ENCODE measurements at regions not wholly inside any gene's neighbourhood (a gene's known extent, or its start where the extent isn't known, plus 50 kb on each side); places are given as distances from the start of the nearest gene placed in this dataset.
"Not testable (repeated sequence)": the region's sequence is repeated elsewhere in the genome, so short reads cannot be mapped to it uniquely, and the experiment has no call there.

DNA sequence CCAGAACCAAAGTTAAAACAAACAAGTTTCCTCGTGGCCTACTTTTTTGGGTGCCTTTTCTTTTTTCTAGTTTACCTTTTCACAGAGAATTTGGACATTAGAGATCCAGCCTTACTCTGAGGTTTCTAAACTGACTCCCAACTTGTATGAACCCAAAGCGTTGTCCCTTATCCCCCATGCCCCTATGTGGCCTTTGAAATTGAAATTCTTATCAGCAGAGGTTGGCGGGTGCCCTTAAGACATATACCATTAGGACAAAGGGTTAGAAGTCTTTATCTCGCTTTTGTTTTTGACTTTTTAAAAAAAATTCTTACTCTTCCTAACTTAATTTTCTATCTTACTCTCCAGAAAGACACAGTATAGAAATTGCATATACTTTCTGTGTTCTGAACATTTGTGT is 76.3 kb upstream of the C7orf33 start:
- H3K27ac Mint-ChIP-seq, result no peak overlapping the region
- TF ChIP-seq, protein P1, sequence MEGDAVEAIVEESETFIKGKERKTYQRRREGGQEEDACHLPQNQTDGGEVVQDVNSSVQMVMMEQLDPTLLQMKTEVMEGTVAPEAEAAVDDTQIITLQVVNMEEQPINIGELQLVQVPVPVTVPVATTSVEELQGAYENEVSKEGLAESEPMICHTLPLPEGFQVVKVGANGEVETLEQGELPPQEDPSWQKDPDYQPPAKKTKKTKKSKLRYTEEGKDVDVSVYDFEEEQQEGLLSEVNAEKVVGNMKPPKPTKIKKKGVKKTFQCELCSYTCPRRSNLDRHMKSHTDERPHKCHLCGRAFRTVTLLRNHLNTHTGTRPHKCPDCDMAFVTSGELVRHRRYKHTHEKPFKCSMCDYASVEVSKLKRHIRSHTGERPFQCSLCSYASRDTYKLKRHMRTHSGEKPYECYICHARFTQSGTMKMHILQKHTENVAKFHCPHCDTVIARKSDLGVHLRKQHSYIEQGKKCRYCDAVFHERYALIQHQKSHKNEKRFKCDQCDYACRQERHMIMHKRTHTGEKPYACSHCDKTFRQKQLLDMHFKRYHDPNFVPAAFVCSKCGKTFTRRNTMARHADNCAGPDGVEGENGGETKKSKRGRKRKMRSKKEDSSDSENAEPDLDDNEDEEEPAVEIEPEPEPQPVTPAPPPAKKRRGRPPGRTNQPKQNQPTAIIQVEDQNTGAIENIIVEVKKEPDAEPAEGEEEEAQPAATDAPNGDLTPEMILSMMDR (IDR thresholded peaks at IDR 0.05; ENCODE audit: unreplicated experiment), result no peak
- no peaks in the 10 kb centered on the region for H3K27me3 Mint-ChIP-seq
- no peak overlapping the region for H3K4me3 Mint-ChIP-seq (ENCODE audit: low read depth)
- H3K9me3 Mint-ChIP-seq (ENCODE audit: low read depth), result peaks cover 5% of the 10 kb centered on the region
- no peaks in the 10 kb centered on the region for H3K4me1 Mint-ChIP-seq (ENCODE audit: low read depth)
- DNase-seq (ENCODE audit: low spot score, unreplicated experiment), result no peak
- H3K36me3 Mint-ChIP-seq (ENCODE audit: insufficient read depth), result no peaks in the 10 kb centered on the region

DNA sequence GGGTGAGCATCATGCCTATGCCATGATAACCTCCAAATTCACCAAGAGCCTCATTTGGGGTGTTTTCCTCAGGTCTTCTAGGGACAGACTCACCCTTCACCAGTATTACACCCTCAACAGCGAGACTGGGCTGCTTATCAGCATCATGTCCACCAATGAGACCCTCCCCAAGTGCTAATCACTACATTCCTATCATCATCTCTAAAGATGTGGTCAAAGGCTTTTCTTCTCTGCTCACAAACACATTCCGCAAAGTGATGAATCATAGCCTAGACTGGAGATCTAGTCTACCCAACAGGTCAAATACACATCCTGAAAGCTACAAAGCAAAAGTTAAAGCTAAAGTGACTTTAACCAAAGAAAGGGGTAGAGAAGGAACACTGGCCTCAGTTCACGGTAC is 75.3 kb upstream of the C7orf33 start:
- no peaks in the 10 kb centered on the region for H3K27me3 Mint-ChIP-seq
- H3K9me3 Mint-ChIP-seq (ENCODE audit: low read depth), result peaks cover 5% of the 10 kb centered on the region
- H3K4me1 Mint-ChIP-seq (ENCODE audit: low read depth), result no peaks in the 10 kb centered on the region
- H3K36me3 Mint-ChIP-seq (ENCODE audit: insufficient read depth), result no peaks in the 10 kb centered on the region
- TF ChIP-seq, protein P1 (IDR thresholded peaks at IDR 0.05; ENCODE audit: unreplicated experiment), result no peak
- no peak overlapping the region for H3K27ac Mint-ChIP-seq
- no peak for DNase-seq (ENCODE audit: low spot score, unreplicated experiment)
- no peak overlapping the region for H3K4me3 Mint-ChIP-seq (ENCODE audit: low read depth)

DNA sequence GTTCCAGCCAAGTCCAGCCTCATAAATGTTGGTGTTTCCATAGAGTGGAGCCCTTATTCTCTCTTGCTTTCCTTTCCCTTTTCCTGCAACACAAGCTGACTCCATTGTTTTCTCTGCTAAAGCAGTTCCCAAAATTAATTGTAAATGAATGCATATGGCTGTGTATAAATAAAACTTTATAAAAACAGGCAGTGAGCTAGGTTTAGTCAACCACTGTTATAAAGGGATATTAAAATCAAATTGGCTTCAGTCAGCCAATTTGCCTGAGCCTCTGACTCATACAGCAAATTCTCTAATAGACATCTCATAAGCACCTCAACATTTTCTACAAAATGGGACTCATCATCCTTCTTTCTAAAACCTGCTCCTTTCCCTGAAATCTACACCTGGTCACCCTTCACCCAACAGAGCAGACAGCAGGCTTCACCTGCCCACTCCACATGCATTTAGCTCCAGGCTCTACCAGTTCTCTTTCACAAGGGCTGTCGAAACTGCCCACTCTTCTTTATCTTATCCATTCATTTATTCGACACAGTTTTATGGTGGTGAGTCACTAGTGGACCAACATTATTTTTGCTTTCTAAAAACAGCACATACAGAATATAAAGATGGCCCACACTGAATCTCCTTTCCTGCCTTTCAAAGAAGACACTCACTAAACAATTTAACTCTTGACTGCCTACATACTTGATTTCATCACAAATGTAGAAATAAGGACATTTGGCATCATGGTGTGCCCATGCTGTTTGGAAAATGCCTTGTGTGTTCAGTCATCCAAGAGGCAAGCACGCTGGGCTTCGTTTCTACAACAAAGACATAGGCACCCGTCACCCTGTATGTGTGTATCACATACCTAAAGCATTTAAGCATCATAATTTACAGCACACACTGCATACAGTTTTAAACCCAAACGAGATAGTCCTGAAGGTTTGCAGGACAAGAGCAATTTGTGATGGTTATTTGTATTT is 74.6 kb upstream of the C7orf33 start:
- H3K9me3 Mint-ChIP-seq (ENCODE audit: low read depth), result peaks cover 5% of the 10 kb centered on the region
- H3K4me1 Mint-ChIP-seq (ENCODE audit: low read depth), result no peaks in the 10 kb centered on the region
- no peaks in the 10 kb centered on the region for H3K27me3 Mint-ChIP-seq
- no peaks in the 10 kb centered on the region for H3K36me3 Mint-ChIP-seq (ENCODE audit: insufficient read depth)
- no peak overlapping the region for H3K27ac Mint-ChIP-seq
- no peak overlapping the region for H3K4me3 Mint-ChIP-seq (ENCODE audit: low read depth)
- TF ChIP-seq, protein P1 (IDR thresholded peaks at IDR 0.05; ENCODE audit: unreplicated experiment), result no peak
- DNase-seq (ENCODE audit: low spot score, unreplicated experiment), result no peak

DNA sequence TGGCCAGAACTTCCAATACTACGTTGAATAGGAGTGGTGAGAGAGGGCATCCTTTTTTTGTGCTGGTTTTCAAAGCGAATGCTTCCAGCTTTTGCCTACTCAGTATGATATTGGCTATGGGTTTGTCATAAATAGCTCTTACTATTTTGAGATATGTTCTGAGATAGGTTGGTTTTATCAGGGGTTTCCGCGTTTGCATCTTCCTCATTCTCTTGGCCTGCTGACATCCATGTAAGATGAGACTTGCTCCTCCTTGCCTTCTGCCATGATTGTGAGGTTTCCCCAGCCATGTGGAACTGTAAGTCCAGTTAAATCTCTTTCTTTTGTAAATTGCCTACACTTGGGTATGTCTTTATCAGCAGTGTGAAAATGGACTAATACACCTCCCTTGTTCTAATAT is 71.2 kb upstream of the C7orf33 start:
- H3K36me3 Mint-ChIP-seq (ENCODE audit: insufficient read depth); H3K4me1 Mint-ChIP-seq (ENCODE audit: low read depth); H3K27ac Mint-ChIP-seq; DNase-seq (ENCODE audit: low spot score, unreplicated experiment); H3K27me3 Mint-ChIP-seq; H3K9me3 Mint-ChIP-seq (ENCODE audit: low read depth); H3K4me3 Mint-ChIP-seq (ENCODE audit: low read depth): not testable (repeated sequence)

DNA sequence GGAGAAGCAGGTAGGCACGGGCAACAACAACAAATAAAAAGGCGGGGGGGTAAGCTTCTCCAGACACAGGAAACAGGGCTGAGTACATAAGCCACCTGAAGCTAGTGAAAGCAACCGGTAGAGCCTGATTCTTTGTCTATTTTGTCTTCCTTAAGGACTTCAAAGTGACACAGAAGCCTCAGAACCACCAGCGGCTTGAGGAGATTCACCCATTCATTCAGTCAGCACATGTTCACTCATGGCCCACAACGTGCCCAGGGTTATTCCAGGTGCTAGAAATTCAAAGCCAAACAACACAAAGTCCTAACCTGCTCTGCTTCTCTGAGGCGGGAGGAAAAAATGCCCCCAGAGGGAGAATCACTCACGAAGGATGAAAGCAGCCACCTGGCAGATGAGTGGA is 69.3 kb upstream of the C7orf33 start:
- H3K4me3 Mint-ChIP-seq (ENCODE audit: low read depth), result no peak overlapping the region
- peaks cover 2% of the 10 kb centered on the region for H3K4me1 Mint-ChIP-seq (ENCODE audit: low read depth)
- H3K27me3 Mint-ChIP-seq, result peaks cover 6% of the 10 kb centered on the region
- no peak for DNase-seq (ENCODE audit: low spot score, unreplicated experiment)
- TF ChIP-seq, protein P1 (IDR thresholded peaks at IDR 0.05; ENCODE audit: unreplicated experiment), result no peak
- H3K9me3 Mint-ChIP-seq (ENCODE audit: low read depth), result no peaks in the 10 kb centered on the region
- no peaks in the 10 kb centered on the region for H3K36me3 Mint-ChIP-seq (ENCODE audit: insufficient read depth)
- H3K27ac Mint-ChIP-seq, result no peak overlapping the region

DNA sequence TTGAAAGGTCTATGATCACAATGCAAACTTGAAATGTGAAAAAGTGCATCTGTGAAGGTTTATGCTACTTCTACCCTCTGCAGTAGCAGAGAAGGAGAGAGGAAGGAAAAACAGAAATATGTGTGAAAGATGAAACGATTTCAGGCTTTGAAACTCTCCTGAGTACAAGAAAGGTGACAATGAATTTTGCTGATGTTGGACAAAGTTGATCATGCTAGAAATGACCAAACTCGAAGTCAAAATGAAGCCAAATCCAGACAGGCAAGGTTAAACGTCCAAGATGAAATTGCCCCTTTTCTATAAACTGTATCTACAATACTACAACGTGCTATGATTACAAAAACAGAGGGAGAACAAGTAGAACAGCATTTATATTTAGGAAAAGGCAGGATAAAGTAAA is 67.0 kb upstream of the C7orf33 start:
- Mint-ChIP-seq H3K4me1 (ENCODE audit: low read depth) (peaks cover 2% of the 10 kb centered on the region), H3K9me3 (ENCODE audit: low read depth) (no peaks in the 10 kb centered on the region), H3K27ac (no peak overlapping the region), H3K27me3 (peaks cover 6% of the 10 kb centered on the region), H3K4me3 (ENCODE audit: low read depth) (no peak overlapping the region), H3K36me3 (ENCODE audit: insufficient read depth) (no peaks in the 10 kb centered on the region)
- no peak for DNase-seq (ENCODE audit: low spot score, unreplicated experiment)
- TF ChIP-seq, protein P1 (IDR thresholded peaks at IDR 0.05; ENCODE audit: unreplicated experiment), result no peak

Data from progenitor cell of endocrine pancreas (in vitro differentiated cells).